GM18517 (cell line): ENCODE measurements at regions not wholly inside any gene's neighbourhood (a gene's known extent, or its start where the extent isn't known, plus 50 kb on each side); places are given as distances from the start of the nearest gene placed in this dataset.

Experiments used
- ATAC-seq: cut with Tn5 transposase; IDR thresholded peaks from one replicate; pipeline ENCODE4 v1.9.1; 2021; ENCODE audit warnings: mild to moderate bottlenecking, moderate library complexity; ENCODE audit not compliant: unreplicated experiment

DNA sequence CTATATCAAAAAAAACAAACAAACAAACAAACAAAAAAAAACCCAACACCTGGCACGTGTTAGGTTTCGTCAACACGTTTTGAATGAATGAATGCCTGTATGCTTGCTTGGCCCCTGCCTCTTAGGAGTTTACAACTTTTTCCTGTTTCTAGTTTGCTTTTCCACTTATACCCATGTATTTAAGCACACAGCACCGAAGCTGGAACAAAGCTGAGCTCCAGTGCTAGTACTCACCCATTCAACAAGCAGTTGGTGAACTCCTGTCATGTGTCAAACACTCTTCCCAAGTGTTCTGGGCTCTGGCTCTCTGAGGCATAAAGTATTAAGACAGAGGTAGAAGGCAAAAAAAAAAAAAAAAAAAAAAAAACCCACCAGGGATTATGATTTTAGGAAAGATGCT, 599.3 kb downstream of the BUD13 start:
- no peak for ATAC-seq

DNA sequence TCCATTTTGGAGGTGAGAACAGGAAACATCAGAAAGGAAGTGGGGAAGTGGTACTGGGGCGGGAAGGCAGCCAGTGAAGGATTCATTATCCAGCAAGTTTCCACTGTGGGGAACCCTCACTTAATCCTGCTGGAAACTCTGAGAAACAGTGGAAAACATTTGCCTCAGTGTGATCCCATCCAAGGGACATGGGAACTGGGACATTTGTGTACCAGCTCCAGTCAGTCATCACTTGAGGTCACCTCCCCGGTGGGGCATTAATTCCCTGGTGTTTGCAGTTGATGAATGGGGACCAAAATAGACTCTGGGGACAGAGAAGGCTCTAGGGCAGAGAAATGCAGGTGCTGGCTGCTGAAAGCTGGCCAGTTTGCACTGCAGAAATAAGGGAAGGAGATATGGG, 599.9 kb downstream of the BUD13 start:
- no peak for ATAC-seq

DNA sequence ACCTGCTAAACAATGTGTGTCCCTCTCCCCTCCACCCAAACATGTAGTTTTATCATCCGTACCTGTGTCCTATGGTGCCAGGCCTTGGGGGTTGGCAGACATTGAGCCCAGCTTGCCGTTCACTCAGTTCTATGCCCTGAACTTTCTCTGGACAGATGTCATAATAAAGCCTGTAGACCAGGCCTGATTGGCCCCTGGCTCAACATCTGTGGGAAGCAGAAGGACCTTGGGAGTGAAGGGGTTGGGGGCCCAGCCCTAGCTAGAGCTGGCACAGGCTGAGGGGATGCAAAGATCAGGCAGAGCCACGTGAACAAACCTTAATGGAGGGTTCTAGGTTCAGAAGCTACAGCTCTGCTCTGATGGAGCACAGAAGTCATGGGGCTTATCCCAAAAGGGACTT, 600.6 kb downstream of the BUD13 start:
- ATAC-seq: no peak

DNA sequence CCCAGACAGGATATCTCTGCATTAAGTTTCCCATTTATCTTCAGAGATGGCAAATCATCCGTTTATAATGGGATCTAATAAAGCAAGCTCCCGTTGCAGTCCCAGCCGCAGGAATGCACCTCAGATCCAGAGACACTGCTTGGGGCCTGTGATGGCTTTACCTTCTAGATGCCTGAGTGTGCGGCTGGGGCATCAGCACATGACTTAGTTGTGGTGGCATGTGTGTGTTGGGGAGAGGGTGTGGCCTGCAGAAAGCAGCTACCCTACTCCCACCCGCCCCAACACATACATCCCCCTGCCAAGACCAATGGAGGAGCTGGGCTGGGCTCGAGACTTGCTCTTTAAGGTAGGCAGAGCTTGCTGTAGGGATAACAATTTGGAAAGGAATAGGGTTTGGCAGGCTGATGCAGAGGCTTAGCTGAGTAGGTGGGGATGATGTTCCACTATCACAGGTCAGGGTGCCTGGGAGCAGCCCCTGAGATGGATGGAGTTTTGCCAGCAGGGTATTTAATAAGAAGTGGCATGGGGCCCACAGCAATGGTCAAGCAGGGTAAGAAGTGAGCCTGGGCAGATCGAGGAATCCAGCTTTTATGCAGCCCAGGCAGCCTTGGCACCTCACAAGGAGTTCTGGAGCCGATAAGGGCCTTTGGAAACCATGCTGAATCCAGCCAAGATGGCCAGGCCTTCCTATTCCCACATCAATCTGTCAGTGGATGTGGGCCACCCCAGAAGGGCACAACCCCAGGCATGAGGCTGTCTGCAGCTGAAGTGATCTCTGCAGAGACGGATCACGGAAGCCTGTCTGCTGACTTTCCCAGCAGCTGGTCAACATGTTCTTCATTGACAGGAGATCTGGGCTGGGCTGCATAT, 601.3 kb downstream of the BUD13 start:
- no peak for ATAC-seq

DNA sequence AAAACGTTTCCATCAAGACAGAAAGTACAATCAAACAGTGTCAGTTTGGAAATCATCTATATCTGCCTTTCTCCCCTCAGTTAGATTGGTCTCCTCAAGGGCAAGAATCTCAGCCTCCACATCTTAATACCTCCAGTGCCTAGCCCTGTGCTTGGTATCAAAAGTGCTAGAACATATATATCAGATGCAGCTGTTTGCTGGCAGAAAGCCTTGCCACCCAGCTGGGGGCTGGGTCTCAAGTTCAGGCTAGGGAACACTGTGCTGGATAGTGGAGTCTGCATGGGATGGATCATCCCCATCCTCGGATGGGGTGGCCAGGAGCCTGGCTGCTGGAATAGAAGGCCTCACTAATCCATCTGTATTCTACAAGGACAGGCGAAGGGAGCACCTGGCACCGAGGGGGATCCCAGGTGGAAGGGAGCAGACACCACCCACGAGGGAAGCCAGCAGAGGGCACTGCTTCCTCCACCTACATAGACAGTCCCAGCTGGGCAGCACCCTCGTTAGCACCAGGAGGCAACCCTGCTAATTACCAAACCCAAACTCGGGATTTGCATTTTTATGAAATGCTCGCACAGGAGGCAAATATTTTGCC, 602.2 kb downstream of the BUD13 start:
- ATAC-seq: no peak

DNA sequence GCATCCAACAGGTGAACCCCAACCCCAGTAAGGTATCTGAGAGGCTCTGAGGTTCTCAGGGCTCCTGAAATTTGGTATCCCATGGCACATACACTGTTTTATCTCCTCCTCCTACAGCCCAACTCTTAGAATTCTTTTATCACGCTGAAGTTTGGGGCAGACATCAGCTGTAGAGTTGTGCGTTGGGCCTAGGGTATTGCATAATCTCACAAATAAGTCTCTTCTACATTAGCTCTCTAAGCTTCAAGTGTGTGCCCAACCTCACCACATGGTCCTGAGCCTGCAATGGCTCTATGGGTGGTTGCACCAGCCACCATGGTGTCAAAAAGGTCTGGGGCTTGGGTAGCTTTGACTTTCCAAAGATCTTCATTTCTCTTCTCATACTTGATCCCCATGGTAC, 603.0 kb downstream of the BUD13 start:
- ATAC-seq: no peak

DNA sequence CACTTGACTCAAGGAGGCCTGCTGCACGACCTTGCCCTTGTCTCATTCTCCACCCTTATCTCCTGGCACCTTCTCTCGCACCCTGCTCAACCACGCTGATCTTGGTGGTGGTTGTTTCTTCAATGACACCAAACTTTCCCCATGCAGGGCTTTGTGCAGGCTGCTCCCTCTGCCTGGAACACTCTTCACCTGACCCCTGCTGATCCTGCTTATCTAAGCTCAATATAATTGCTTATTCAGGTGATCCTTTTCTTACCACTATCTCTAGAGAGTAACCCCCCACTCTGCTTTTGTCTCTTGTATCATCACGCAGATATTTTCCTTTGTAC, 604.4 kb downstream of the BUD13 start:
- no peak for ATAC-seq

DNA sequence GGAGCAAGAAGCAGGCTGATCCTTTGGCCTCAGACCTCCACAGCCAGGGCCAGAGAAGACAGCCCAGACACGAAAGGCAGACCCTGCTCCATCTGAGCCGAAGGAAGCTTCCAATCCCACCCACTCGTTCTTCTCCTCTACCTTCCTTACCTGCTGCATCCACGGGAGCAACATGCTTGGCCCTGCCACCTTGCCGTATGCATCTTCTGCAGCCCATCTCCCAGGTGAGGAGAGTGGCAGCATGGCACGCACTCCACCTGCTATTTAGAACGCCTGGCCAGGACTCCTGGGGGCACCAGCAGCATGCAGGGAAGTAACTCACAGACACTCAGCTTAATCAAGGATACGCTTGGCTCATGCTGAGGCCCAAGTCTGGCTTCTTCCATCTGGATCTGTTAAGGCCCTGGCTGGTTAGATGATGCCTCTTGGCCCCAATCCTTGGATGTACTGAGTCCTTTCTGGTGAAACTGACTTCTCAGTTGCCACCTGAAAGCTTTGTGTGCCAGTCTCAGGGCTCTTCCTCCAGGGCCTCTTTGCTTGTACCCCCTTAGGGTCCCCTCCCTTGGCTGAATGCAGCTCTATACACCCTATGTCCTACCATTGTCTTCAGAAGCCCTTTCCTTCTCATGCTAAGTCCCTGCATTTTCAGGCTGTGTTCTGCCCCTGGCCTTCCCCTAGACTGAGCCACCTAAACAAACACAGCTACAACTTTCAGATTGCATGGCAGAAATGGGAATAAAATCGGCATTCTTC, 604.9 kb downstream of the BUD13 start:
- ATAC-seq: no peak

DNA sequence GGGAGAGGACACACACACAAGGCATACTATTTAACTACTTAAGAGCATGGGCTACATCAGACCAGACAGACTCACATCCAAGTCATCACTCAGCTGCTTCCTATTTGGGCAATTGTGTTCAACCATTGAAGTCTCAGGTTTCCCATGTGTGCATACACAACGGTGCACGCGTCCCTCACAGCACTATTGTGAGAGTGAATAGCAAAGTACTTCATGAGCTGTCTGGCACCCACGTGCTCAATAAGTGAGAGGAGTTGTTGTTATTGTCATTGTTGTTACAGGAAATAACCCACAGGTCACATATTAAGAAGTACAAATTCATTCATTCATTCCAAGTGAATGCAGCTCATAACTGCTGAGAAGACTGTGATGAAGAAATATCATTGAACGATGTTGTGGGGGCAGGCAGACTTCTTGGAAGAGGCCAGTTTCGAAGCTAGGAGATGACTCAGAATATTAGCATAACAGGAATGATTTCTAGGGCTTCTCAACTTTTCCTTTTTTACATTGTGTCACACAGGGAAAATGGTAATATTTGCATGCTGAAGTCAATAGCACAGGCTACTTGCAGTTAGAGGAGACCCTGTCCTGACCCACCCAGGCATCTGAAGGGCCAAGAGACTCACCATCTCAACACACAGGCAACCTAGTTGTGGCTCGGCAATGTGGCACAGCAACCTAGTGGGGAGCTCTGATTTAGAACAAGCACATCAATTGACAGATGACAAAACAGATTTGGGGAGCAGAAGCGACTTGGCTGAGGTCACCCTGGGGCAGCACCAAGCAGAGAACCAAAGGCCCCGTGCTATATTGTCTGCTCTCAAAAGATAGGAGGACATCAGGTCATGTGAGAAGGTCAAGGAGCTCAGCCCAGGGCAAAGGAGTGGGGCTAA, 606.0 kb downstream of the BUD13 start:
- ATAC-seq: no peak

DNA sequence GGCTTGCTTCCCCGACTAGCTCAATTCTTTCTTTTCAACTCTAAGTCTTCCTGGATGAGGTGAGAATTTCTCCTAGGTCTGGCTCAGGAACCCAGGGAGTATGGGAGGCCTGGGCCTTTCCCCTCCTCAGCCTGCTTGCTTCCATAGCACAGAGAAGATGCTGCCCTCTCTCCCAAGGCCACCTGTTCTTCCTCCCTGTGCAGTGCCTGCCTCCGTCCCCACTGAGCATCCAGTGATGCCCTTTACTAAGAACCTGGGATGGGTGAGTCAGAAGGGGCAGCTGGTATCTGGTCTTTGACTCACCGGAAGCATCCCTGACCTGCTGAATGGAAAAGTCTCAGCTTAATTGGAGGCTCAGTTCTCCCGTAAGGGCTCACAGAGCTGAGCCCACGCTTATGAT, 607.9 kb downstream of the BUD13 start:
- ATAC-seq: no peak

DNA sequence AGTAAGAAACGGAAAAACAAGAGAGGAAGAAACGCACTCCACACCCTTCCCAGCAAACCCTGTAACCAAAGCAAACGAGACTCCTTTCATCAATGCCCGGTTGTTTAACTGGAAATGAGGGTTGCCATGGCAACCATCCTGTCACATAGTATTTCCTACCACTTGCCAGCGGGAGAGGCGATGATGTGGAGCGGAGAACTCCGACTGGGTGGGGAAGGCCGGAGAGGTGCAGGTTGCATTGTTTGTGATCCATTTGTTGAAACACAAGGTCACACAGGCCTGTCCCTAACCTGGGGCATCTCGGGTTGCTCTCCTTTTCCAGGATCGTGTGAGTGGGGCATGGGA, 609.9 kb downstream of the BUD13 start:
- ATAC-seq: no peak

DNA sequence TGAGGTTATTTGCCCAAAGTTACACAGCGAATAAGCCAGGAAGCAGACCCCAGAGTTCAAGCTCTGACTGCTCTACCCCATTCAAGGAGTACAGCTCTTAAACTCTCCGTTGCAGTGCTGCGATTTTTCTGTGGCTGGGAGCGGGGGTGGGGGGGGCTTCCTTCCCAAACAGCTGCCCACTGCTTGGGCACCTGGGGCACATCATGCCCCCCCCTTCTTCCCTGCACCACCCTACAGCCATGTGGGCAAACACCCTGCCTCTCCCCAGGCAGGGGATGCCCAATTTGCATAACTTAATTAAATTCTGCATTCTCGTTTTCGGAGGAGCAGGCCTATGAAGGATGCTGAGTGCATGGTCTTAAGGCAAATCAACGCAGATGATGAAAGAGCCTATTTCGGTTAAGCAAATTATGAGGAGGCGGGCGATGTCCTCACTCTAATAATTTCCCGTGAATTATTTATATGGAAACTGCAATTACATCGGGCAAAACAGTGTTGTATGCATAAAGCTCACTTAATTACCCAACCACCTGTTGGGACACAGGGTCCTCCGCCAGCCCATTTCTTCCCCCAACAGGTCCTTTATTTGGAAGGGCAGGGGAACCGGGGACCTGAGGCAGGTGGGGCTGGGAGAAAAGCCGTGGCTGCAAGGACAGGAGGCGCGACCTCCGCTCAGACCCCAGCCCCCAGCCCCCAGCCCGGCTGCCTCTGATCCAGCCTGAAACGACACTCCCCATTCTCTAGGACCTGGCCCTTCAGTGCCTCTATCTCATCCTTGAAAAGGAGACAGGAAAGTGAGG, 610.5 kb downstream of the BUD13 start:
- ATAC-seq: no peak

DNA sequence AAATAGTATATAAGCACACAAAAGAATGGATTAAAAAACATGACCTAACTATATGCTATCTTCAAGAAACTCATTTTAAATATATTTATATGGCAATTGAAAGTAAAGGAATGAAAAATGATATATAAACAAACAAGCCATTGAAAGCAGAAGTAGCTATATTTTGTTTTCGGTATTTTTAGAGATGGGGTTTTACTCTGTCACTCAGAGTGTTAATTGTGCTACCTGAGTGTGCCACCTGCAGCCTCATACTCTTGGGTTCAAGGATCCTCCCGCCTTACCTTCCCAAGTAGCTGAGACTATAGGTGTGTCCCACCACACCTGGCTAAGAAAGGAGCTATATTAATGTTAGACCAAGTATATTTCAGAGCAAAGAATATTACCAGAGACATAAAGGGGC, 624.1 kb downstream of the BUD13 start:
- no peak for ATAC-seq

DNA sequence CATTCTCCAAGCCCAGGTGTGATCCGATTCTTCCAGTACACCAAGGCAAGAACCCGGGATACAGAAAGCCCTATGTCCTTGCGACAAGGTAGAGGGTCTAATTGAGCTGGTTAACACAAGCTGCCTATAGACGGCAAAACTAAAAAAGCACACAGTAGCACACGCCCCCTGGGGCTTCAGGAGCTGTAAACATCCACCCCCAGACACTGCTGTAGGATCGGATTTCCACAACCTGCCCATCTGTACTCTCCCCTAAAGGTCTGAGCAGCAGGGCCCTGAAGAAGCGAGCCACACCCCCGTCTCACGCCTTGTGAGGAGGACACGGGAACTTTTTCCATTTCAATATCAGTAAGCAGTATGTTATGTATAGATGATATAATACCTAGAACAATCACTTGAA, 624.7 kb downstream of the BUD13 start:
- ATAC-seq: no peak

DNA sequence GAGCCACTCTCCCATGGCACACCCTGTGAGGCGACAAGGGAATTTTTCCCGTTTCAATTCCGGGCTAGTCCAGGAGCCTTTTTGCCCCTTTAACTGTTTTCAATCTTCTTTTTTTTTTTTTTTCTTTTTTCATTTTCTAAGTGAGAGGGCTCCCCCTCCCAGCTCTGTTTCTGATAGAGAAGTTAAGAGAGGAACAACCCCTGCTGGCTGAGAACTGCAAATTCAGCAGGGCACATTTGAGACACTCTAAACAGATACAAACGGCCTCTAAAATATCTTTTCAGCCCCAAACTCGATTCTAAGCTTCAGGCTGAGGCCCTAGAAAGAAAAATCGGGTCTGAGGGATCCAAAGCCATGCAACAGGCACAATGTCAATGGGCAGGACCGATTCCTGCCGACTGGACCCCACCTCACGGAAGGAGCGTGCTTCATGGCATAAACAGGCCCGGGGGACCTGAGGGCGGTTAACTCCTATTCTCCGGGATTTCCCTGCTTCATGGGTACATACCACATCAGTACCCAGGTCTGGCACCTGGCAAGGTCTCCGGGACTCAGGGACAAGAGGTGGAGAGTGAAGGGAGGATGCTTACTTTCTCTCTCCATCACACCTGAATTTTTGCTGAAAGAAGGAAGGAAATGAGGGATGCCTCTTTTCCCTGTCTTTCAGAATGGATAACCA, 627.5 kb downstream of the BUD13 start:
- ATAC-seq: no peak

DNA sequence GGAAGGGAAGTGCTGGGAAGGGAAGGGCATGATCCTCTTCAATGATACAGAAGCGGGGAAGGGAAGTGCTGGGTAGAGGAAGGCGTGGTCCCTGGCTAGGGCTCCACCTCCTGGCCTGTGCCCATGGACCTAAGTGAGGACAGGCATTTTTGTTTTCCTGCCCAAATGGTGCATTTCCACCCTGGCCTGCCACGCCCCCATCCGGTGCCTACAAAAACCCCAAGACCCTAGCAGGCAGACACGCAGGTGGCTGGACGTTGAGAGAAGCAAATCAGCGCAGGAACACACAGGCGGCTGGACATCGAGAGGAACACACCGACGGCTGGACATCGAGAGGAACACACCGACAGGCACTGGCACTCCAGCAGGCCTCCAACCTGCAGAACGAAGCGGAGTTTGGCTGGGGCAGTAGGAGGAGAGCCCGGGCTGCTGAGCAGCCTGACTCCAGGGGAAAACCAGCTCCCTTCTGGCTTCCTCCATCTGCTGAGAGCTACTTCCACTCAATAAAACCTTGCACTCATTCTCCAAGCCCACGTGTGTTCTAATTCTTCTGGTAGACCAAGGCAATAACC, 628.3 kb downstream of the BUD13 start:
- no peak for ATAC-seq

DNA sequence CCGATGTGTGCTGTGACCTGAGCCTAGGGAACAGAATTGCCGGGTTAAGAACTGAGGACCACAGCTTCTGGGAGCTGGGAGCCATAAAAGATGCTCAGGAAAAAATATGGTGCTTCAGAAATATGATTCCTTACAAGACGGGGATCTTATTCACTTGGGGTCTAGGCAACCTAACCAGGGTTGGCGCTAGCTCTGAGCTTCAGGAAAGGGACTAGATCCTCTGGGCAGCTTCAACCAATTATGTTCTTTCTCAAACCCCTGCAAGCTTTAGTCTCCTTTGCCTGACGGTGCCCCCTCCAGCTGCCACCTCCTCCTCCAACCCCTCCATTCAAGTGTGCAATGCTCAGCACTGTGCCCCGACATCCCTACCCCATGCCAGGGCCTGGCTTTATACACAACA, 634.1 kb upstream of the CADM1 start:
- ATAC-seq: no peak

DNA sequence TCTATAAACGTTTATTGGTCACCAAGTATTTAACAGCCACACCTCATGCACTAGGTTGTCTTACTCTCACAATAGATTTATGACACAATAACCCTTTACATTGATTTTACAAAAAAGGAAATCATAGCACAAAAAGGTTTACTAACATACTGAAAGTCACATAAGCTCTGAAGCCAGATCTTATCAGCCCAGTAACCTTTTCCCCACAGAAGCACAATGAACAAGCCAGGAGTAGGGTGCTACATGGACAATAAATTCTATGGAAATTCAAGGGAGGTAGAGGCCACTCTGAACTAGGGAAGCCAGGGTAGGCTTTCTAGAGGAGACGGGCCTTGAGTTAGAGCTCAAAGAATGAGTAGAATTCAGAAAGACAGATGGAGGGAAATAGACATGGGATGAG, 633.5 kb upstream of the CADM1 start:
- ATAC-seq: no peak

DNA sequence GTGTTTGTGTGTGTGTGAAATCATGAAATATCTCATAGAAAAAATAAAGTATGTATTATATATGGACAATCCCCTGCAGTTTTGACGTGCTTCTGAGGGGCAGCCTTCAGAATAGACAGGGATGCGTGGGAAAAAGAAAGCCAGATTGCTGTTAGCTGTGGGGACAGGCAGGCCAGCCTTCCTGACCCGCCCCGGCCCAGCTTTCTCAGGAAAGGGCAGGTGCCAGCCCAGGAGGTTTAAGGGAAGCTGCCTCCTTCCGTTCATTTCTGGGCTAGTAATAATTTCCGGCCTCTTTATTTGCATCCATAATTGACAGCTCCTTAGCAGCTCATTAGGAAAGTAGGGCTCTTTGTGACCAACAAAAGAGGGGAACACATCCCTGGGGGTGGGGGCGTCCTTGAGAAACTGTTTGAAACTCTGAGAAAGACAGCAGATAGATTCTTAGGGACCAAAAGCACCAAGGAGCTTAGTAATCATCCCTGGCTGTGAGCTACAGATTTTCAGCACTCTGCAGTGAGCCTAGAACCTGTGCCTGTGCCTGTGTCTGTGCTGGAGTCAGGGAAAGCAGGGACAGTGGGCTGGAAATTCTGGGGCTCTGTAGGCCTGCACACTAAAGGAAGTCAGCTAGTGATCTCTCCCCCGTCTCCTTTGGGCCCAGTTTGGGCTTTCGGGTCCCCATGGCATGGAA, 632.9 kb upstream of the CADM1 start:
- no peak for ATAC-seq
